Sigmoid colon (tissue), 6 donors: ENCODE measurements at regions not wholly inside any gene's neighbourhood (a gene's known extent, or its start where the extent isn't known, plus 50 kb on each side); places are given as distances from the start of the nearest gene placed in this dataset.

Experiments used
- DNase-seq: peaks from one replicate; pipeline ENCODE4 v3.0.0-alpha.2; 2019
- H3K27ac ChIP-seq, 4 donors: fragments of 200-600 bp; sonication (generic); one replicate each; pipeline ENCODE4 v1.5.1; 2016 to 2019; ENCODE audit warnings: mild to moderate bottlenecking in 1 of 4
- H3K27me3 ChIP-seq, 3 donors: fragments of 200-600 bp; sonication (generic); one replicate each; pipeline ENCODE4 v1.5.1; 2019; ENCODE audit warnings: mild to moderate bottlenecking in 1 of 3
- H3K36me3 ChIP-seq, 4 donors: fragments of 200-600 bp; sonication (generic); one replicate each; pipeline ENCODE4 v1.5.1; 2016 to 2019
- H3K4me1 ChIP-seq, 4 donors: fragments of 200-600 bp; sonication (generic); one replicate each; pipeline ENCODE4 v1.5.1; 2017 to 2019
- H3K4me3 ChIP-seq, 4 donors: fragments of 200-600 bp; sonication (generic); one replicate each; pipeline ENCODE4 v1.5.1; 2017 to 2019; ENCODE audit warnings: mild to moderate bottlenecking in 2 of 4, moderate library complexity in 1 of 4
- H3K9me3 ChIP-seq, 4 donors: fragments of 200-600 bp in 3 of 4; sonication (generic) in 3 of 4; one replicate each; pipeline versions ENCODE4 v1.5.1 to v1.6.1; 2013 to 2019
- EP300 ChIP-seq, 4 donors: sonication (generic); formaldehyde crosslinking; IDR thresholded peaks; one replicate each; pipeline ENCODE4 v1.6.1; 2017; ENCODE audit warnings: antibody characterized with exemption in 4 of 4
- POLR2A ChIP-seq, 2 donors: fragments of 450-650 bp; IDR thresholded peaks; one replicate each; pipeline ENCODE4 v1.6.1; 2016; ENCODE audit warnings: antibody characterized with exemption in 2 of 2, mild to moderate bottlenecking in 2 of 2, moderate library complexity in 2 of 2
- POLR2AphosphoS5 ChIP-seq, 4 donors: sonication (generic); formaldehyde crosslinking; IDR thresholded peaks; one replicate each; pipeline ENCODE4 v1.6.1; 2017; ENCODE audit warnings: antibody characterized with exemption in 4 of 4
- WGBS, 2 donors: extraction: QIAGEN DNeasy Blood & Tissue Kit; methylation state at CpG; one replicate each; pipeline ENCODE4 v1.1.7; 2013; 5-methylcytosine and 5-hydroxymethylcytosine counted together
- intact Hi-C: fragments of 100-400 bp; cut with DNase I; formaldehyde crosslinking; loops from one replicate; pipeline ENCODE4 v1.15.1; 2023
- TF ChIP-seq, protein P1 (sequence below), 4 experiments: fragments of 450-650 bp in 3 of 4; fragments of 200-600 bp in 1 of 4; IDR thresholded peaks; one replicate each; pipeline ENCODE4 v1.5.1; 2016 to 2019; ENCODE audit warnings: antibody characterized with exemption in 4 of 4, mild to moderate bottlenecking in 3 of 4, moderate library complexity in 2 of 4
- donor health status: healthy with polysubstance abuse.
- donor health status: healthy.

DNA sequence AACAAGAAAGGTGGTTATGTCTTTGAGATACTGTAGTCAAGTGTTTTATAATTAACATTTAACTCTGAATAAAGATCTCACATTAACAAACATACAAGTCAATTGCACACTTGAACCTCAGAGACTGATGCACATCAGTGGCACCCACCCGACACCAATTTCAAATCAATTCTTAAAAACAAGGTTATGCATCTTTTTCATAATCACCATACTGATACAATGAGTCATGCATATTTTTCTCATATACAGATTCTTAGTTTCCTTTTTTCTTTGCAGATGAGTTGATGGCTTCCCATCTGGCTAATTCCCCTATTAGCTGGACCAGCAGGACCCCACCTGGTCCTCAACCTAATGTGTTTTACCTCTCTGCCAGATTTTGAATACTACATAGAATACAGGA is 136.2 kb upstream of the RPL34 start:
- DNase-seq: no peak
- Histone ChIP-seq H3K9me3 (no peaks in the 10 kb centered on the region), H3K4me3 (no peak overlapping the region), H3K4me1 (no peaks in the 10 kb centered on the region), H3K27ac (no peak overlapping the region), H3K27me3 (no peaks in the 10 kb centered on the region), H3K36me3 (no peaks in the 10 kb centered on the region)
- WGBS, 2 donors: 88 to 91% methylated on average over 1 of the region's 1 CpG
- TF ChIP-seq POLR2AphosphoS5 (IDR thresholded peaks at IDR 0.05) (no peak), EP300 (IDR thresholded peaks at IDR 0.05) (no peak), POLR2A (IDR thresholded peaks at IDR 0.05) (no peak)
- TF ChIP-seq, protein P1, sequence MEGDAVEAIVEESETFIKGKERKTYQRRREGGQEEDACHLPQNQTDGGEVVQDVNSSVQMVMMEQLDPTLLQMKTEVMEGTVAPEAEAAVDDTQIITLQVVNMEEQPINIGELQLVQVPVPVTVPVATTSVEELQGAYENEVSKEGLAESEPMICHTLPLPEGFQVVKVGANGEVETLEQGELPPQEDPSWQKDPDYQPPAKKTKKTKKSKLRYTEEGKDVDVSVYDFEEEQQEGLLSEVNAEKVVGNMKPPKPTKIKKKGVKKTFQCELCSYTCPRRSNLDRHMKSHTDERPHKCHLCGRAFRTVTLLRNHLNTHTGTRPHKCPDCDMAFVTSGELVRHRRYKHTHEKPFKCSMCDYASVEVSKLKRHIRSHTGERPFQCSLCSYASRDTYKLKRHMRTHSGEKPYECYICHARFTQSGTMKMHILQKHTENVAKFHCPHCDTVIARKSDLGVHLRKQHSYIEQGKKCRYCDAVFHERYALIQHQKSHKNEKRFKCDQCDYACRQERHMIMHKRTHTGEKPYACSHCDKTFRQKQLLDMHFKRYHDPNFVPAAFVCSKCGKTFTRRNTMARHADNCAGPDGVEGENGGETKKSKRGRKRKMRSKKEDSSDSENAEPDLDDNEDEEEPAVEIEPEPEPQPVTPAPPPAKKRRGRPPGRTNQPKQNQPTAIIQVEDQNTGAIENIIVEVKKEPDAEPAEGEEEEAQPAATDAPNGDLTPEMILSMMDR (IDR thresholded peaks at IDR 0.05): no peak
- intact Hi-C loops: no loop called here

- H3K4me1 ChIP-seq: no peaks in the 10 kb centered on the region
- intact Hi-C loops: no loop called here
- H3K27me3 ChIP-seq: no peaks in the 10 kb centered on the region
- H3K36me3 ChIP-seq: no peaks in the 10 kb centered on the region
- H3K9me3 ChIP-seq: no peaks in the 10 kb centered on the region
- no peak overlapping the region for H3K4me3 ChIP-seq
- no peak for DNase-seq
- no peak overlapping the region for H3K27ac ChIP-seq
- 62 to 69% methylated on average over 3 of the region's 3 CpGs for WGBS, 2 donors
- no peak for TF ChIP-seq POLR2A (IDR thresholded peaks at IDR 0.05)
- no peak for TF ChIP-seq EP300 (IDR thresholded peaks at IDR 0.05)
- TF ChIP-seq, protein P1 (IDR thresholded peaks at IDR 0.05): no peak
- TF ChIP-seq POLR2AphosphoS5 (IDR thresholded peaks at IDR 0.05): no peak
These were observed 136.7 kb upstream of the RPL34 start for GRCh38 chr4:108483650-108484049.

DNA sequence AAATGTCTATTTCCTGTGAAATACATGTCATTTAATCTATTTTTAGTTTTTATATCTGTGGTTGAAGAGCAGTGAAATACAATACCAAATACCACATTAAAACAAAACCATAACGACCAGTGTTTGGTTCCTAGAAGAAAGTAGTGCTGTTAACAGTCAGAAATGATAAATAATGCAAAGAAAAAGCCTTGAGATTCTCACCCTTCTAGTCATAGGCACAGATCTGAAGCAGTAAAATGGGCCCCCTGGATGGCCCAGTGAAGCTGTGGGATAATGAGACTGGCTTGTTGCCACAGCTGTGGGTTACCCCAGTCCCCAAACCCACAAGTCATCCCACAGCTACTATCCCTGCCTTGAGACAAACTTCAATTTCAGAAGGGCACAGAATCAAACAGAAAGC is 137.3 kb upstream of the RPL34 start:
- Histone ChIP-seq H3K36me3 (no peaks in the 10 kb centered on the region), H3K27ac (no peak overlapping the region), H3K4me3 (no peak overlapping the region), H3K4me1 (no peaks in the 10 kb centered on the region), H3K27me3 (no peaks in the 10 kb centered on the region), H3K9me3 (no peaks in the 10 kb centered on the region)
- 4 to 8% methylated on average over 1 of the region's 1 CpG for WGBS, 2 donors
- TF ChIP-seq EP300 (IDR thresholded peaks at IDR 0.05) (no peak), POLR2A (IDR thresholded peaks at IDR 0.05) (no peak), POLR2AphosphoS5 (IDR thresholded peaks at IDR 0.05) (no peak)
- TF ChIP-seq, protein P1 (IDR thresholded peaks at IDR 0.05): no peak
- intact Hi-C loops: no loop called here
- DNase-seq: no peak

DNA sequence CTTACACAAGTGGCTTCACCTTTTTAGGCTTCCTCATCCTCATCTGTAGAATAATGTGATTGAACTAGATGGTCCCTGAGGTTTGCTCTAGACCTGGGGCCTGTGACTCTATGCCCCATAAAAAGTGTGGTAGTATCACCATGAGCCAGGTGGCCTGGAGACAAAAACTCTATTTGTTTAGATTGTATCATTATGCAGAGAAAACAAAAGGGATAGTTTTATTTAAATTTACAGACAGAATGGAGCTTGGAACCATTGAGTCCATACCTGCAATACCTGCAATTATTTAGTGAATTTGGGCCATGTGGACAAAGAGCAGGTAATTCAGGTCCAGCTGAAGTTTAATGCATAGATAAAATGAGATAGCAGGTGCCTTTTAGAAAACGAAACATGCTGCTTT is 139.5 kb upstream of the RPL34 start:
- no peaks in the 10 kb centered on the region for H3K9me3 ChIP-seq
- H3K27ac ChIP-seq: no peak overlapping the region
- no peaks in the 10 kb centered on the region for H3K4me1 ChIP-seq
- WGBS, 2 donors: 90 to 93% methylated on average over 1 of the region's 1 CpG
- intact Hi-C loops: no loop called here
- H3K4me3 ChIP-seq: no peak overlapping the region
- no peak for TF ChIP-seq POLR2A (IDR thresholded peaks at IDR 0.05)
- TF ChIP-seq, protein P1 (IDR thresholded peaks at IDR 0.05): no peak
- no peaks in the 10 kb centered on the region for H3K36me3 ChIP-seq
- H3K27me3 ChIP-seq: no peaks in the 10 kb centered on the region
- no peak for DNase-seq

- no peak for TF ChIP-seq POLR2AphosphoS5 (IDR thresholded peaks at IDR 0.05)
- no peak for DNase-seq
- WGBS, 2 donors: 66 to 87% methylated on average over 2 of the region's 2 CpGs
These were observed 142.8 kb upstream of the RPL34 start for GRCh38 chr4:108477527-108478108.

More at GRCh38 chr4:108477527-108478108, 142.8 kb upstream of the RPL34 start:
- H3K9me3 ChIP-seq: no peaks in the 10 kb centered on the region
- no peaks in the 10 kb centered on the region for H3K4me1 ChIP-seq
- H3K27ac ChIP-seq: no peak overlapping the region
- no peaks in the 10 kb centered on the region for H3K36me3 ChIP-seq
- no peaks in the 10 kb centered on the region for H3K27me3 ChIP-seq
- intact Hi-C loops: no loop called here
- no peak overlapping the region for H3K4me3 ChIP-seq
